IPS-NIHi7 (cell line): ENCODE measurements at regions not wholly inside any gene's neighbourhood (a gene's known extent, or its start where the extent isn't known, plus 50 kb on each side); places are given as distances from the start of the nearest gene placed in this dataset.

Experiments
- DNase-seq: peaks from one replicate; pipeline ENCODE4 v3.0.0; 2012; ENCODE audit warnings: mixed read lengths; ENCODE audit errors: extremely low spot score

GRCh38 chr2:8536686-8537561, 144.9 kb upstream of the ID2 start:
- DNase-seq: no peak

GRCh38 chr2:8537562-8538155, 144.2 kb upstream of the ID2 start:
- no peak for DNase-seq

- DNase-seq: no peak
These were observed 143.3 kb upstream of the ID2 start for GRCh38 chr2:8538531-8538930.

DNA sequence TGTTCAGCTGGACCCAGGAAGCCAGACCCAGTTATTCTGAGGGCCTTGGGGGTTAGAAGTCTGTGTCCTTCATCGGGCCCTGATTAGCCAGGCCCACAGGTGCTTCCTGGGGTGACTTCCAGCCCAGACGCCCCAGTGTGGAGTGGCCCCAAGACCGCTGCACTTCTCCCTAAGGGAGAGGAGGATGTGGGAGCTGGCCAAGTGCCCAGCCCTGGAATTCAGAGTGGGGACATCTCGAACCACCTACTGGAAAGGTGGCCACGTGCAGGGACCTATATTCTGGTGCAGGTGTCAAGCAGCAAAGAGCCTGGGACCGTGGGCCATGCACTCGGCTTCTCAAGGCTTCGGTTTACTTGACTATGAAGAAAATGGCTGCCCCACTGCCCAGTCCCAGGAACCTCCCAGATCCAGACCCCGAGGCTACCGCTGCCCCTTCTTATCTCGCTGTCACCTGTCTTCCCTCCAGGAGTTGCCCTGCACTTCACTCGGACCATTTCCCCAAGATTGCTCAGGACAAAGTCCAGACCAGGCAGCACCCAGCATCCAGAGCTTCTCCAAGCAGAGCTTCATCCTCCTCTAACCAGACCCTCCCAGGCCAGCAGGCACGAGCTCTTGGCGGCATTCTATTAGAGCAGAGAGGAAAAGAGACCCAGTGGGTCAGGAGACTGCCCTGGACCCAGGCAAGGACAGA, 142.8 kb upstream of the ID2 start:
- DNase-seq: no peak

DNA sequence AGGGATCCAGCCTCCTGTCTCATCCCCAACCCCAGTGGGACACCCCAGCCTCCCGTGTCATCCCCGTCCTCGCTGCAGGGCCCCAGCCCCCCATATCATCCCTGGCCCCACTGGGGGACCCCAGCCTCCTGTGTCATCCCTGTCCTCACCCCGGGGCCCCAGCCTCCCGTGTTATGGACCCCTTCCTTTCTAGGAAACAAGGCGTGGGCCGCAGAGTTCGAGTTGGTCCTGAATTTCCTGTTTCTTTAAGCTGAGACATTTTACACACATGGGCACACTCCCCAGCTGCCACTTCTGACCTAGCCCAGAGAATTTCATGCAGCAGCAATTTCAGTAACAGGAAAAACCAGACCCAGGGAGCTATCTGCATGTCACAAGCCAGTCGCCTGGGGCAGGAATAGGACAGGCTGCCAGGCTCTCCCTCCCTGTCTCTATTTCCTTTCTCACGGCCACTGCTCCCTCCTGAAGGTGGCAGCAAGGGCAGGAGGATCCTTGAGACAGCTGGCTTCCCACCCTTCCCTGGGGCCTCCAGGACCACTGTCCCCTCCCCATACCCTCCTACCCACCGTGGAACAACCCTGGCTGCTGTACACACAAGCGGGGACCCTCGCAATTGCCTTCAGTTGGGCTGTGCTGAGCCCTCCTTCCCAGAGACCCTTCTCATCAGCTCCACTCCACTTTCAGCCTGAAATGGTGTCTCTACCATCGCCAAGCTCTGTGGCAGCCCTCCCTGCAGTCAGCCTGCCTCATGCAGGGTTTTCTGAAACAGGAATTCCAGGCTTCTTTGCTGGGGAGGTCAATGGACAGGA, 141.9 kb upstream of the ID2 start:
- peak; percentile 70 for DNase-seq

DNA sequence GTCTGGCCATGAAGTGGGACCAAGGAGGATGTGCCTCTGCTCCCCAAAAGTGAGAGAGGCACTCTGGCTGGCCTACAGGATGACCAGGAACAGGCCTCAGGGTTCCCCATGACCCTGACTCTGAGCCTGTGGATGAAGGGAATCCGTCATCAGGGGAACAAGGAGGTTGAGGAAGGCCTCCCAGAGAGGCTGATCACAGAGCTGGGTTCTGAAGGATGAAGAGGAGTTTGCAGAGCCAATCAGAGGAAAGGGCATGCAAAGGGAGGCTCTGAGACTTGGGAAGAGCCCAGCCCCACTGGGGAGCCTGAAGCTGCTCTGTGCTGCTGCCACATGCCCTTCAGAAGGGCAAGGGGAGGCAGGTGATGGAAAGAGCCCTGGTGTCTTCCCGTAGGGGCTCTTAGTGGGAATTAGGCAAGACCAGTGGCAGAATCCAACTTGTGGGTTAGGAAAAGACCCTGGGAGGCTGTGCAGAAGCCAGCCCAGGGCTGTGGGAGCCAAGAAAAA, 141.3 kb upstream of the ID2 start:
- no peak for DNase-seq

- no peak for DNase-seq
These were observed 140.6 kb upstream of the ID2 start for GRCh38 chr2:8541223-8541622.

DNA sequence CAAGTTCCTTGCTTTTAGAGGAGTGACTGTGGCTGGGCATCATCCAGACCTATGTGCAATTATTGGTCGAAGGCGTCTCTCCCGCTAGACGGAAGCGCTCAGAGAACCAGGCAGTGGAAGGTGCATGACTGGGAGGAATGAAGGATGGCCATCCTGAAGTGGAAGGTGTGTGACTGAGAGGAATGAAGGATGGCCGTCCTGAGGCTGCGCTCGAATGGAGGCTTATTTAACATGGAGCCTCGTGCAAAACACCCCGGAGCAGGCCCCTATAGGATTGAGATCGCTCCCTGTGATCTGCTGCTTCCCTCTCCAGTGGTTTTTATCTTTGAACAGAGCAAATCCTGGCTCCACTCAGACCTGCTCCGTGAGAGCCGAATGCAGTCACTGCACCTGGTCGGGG, 140.2 kb upstream of the ID2 start:
- DNase-seq: no peak

DNA sequence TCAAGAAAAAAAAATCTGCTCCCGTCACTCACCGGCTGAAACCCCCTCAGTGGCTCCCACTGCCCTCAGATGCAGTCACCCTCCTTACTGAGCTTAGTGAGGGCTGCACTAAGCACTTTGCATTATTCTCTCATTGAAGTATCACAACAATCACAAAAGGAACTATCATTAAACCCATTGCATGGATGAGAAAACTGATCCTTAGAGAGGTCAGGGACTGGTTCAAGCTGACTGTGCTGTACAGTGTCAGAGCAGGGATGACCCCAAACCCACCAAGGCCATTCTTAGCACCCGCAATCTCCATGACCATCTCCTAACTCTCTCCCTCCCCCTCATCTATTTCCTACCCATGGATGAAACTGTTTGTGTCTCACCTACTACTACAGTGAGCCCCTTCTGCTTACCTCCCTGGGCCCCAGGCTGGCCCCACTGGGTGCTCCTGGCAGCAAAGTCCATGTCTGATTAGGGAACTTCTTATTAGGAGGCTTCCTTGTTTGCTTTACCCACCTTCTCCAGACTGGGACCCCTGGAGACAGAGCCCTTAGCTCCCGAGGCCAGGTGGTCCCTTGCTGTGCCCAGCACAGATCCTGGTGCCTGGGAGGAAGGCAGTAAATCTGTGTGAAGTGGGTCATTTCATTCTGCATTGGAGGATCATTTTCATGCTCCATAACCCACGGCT, 139.3 kb upstream of the ID2 start:
- no peak for DNase-seq

- no peak for DNase-seq
These were observed 138.8 kb upstream of the ID2 start for GRCh38 chr2:8543060-8543382.

- no peak for DNase-seq
These were observed 138.3 kb upstream of the ID2 start for GRCh38 chr2:8543383-8544170.

DNA sequence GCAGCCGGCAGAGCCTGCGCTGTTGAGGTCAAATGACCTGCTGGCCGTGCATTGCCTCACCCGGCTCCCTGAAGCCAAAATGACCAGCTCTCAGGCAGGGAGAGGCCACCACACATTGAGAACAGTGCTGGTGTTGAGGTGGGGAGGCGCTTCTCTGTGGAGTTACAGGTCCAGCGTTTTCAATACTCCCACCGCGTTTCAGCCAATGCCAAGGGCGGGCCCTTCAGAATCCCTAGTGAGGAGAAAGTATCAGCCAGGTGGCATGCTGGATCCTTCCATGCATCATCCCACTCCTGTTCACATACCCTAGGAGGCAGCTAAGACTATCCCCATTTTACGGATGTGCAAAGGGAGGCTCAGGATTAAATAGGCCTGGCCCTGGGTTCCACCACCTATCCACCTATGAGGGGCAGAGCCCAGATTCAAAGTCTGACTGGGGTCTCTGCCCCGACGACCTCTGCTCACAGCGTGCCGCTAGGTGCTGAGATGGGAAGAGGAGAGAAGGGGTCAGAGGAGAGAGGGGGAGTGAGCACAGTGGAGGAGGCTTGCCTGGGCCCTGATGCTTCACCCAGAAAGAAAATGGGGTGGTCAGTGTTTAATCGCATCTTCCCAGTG, 137.6 kb upstream of the ID2 start:
- DNase-seq: no peak

GRCh38 chr2:8544786-8545694, 136.8 kb upstream of the ID2 start:
- peak; percentile 71 for DNase-seq

DNA sequence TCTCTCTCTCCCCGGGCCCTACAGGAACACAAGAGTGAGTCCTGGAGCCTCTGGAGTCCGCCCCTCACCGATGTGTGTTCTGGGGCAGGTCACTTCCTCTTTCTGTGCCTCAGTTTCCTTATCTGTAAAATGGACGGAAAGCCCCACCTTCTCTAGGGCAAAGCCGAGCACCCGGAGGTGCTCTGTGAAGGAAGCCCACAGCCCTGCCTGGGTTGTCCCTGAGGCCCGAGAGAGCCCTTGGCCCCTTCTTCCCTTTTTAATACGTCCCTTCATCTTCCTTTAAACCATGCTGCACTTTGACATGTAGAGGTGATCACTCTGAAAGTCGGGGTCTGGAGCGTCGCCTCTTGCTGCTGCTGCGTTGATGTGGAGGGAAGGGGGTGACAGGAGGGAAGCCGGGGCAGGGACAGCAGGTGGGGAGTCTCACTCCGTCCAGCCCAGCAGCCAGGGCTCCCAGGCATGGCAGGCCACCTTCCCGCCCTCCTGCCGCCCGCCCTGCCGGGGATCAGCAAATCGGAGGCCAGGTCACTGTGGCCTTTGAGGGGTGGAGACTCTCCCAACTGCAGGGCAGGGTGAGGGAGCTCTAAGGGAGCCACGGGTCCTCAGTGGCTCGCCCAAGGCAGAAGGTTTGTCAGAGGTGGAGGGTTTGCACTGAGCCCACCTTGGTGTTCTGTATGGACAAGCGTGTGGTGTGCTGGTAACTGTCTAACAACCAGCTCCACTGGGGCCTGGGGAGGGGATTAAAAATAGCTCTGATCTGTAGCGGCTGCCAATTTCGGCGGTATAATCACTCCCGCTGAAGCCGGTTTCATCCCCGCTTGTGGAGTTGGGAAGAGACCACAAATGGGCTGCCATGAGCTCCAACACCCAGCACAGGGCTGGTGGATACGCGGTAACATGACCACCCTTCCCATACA, 135.9 kb upstream of the ID2 start:
- DNase-seq: no peak

GRCh38 chr2:8546612-8547283, 135.1 kb upstream of the ID2 start:
- no peak for DNase-seq

- no peak for DNase-seq
These were observed 134.4 kb upstream of the ID2 start for GRCh38 chr2:8547284-8548064.
